Keratinocyte (primary cell): ENCODE measurements at regions not wholly inside any gene's neighbourhood (a gene's known extent, or its start where the extent isn't known, plus 50 kb on each side); places are given as distances from the start of the nearest gene placed in this dataset.

Source experiments
- DNase-seq: peaks from one replicate; pipeline ENCODE4 v3.0.0-alpha.2; 2011; ENCODE audit warnings: low read depth, missing footprints, low spot score
- FAIRE-seq: peaks from 2 replicates; lab custom pipeline; 2011; peaks lifted over from hg19 to GRCh38; lab: Jason Lieb, UNC
- H2AFZ ChIP-seq: 2 replicates; pipeline ENCODE4 v1.6.0; 2012; ENCODE audit warnings: low read length, control low read depth, inconsistent platforms; ENCODE audit not compliant: control insufficient read depth
- H3K27ac ChIP-seq: 2 replicates; pipeline ENCODE4 v1.5.1; 2011; ENCODE audit warnings: low read length; ENCODE audit not compliant: control insufficient read depth, insufficient read depth
- H3K27me3 ChIP-seq: 3 replicates; pipeline ENCODE4 v1.6.0; 2011; ENCODE audit warnings: low read length; ENCODE audit not compliant: control insufficient read depth, insufficient read depth; ENCODE audit errors: extremely low read depth
- H3K36me3 ChIP-seq, 2 experiments: 2 replicates in 1 of 2; 3 replicates in 1 of 2; pipeline ENCODE4 v1.5.1; 2011; ENCODE audit warnings: low read length in 2 of 2, mild to moderate bottlenecking in 1 of 2; ENCODE audit not compliant: control insufficient read depth in 2 of 2, insufficient read depth in 2 of 2; ENCODE audit errors: extremely low read depth in 1 of 2
- H3K4me1 ChIP-seq: 3 replicates; pipeline ENCODE4 v1.5.1; 2011; ENCODE audit warnings: low read length; ENCODE audit not compliant: control insufficient read depth, insufficient read depth; ENCODE audit errors: extremely low read depth
- H3K4me2 ChIP-seq: 3 replicates; pipeline ENCODE4 v1.6.0; 2011; ENCODE audit warnings: low read depth, low read length; ENCODE audit not compliant: control insufficient read depth, insufficient read depth; ENCODE audit errors: extremely low read depth
- H3K4me3 ChIP-seq, 3 experiments: fragments of 200-600 bp in 1 of 3; sonication (generic) in 1 of 3; 2 replicates in 2 of 3; 3 replicates in 1 of 3; pipeline ENCODE4 v1.5.1; 2011 to 2016; ENCODE audit warnings: low read length in 3 of 3, mild to moderate bottlenecking in 3 of 3, control low read depth in 2 of 3, inconsistent platforms in 1 of 3, low read depth in 1 of 3, mixed read lengths in 1 of 3, mixed run types in 1 of 3, moderate library complexity in 1 of 3; ENCODE audit not compliant: control insufficient read depth in 2 of 3, insufficient read depth in 2 of 3; ENCODE audit errors: extremely low read depth in 1 of 3
- H3K79me2 ChIP-seq: 2 replicates; pipeline ENCODE4 v1.6.0; 2012; ENCODE audit warnings: low read length; ENCODE audit not compliant: control insufficient read depth, insufficient read depth
- H3K9ac ChIP-seq: 3 replicates; pipeline ENCODE4 v1.6.0; 2011; ENCODE audit warnings: low read length; ENCODE audit not compliant: control insufficient read depth, insufficient read depth; ENCODE audit errors: extremely low read depth
- H3K9me1 ChIP-seq: 3 replicates; pipeline ENCODE4 v1.6.0; 2011; ENCODE audit warnings: low read length; ENCODE audit not compliant: control insufficient read depth, insufficient read depth; ENCODE audit errors: extremely low read depth
- H3K9me3 ChIP-seq: 2 replicates; pipeline ENCODE4 v1.5.1; 2012; ENCODE audit warnings: low read depth, low read length; ENCODE audit not compliant: control insufficient read depth
- H4K20me1 ChIP-seq: 3 replicates; pipeline ENCODE4 v1.6.0; 2011; ENCODE audit warnings: low read length; ENCODE audit not compliant: control insufficient read depth, insufficient read depth; ENCODE audit errors: extremely low read depth
- CTCF ChIP-seq, 3 experiments: IDR thresholded peaks in 1 of 3; conservative IDR thresholded peaks in 1 of 3; optimal IDR thresholded peaks in 1 of 3; 2 replicates in 2 of 3; 3 replicates in 1 of 3; pipeline versions ENCODE3 to v1.5.1; 2011; ENCODE audit warnings: low read length in 3 of 3, mild to moderate bottlenecking in 3 of 3, moderate library complexity in 2 of 3, control low read depth in 1 of 3, inconsistent platforms in 1 of 3; ENCODE audit not compliant: insufficient read depth in 2 of 3; ENCODE audit errors: extremely low read depth in 1 of 3
- EZH2 ChIP-seq: IDR thresholded peaks from one replicate; pipeline ENCODE4 v1.6.1; 2012; ENCODE audit warnings: inconsistent platforms, mild to moderate bottlenecking, low read length, moderate library complexity
- dilution Hi-C: fragments of 300-500 bp; cut with MboI; formaldehyde crosslinking; loops from one replicate; pipeline ENCODE4 v1.7.0; 2020; ENCODE audit warnings: low sequenced_read_pairs; ENCODE audit not compliant: extremely low pct_ligation_motif_present

GRCh38 chr3:124424396-124424795 lies 305.9 kb upstream of the UMPS start:
- peaks cover 13% of the 10 kb centered on the region for H3K4me1 ChIP-seq
- no peak for TF ChIP-seq CTCF (optimal IDR thresholded peaks at IDR 0.05 in 1 of 3, IDR thresholded peaks at IDR 0.05 in 1 of 3, conservative IDR thresholded peaks at IDR 0.05 in 1 of 3; ENCODE audit: extremely low read depth in 1 of 3, insufficient read depth in 2 of 3, low read length in 3 of 3)
- TF ChIP-seq EZH2 = no peak
- no peaks in the 10 kb centered on the region for H4K20me1 ChIP-seq
- no peaks in the 10 kb centered on the region for H3K9me3 ChIP-seq
- H3K27me3 ChIP-seq = peaks cover under 1% of the 10 kb centered on the region
- H3K4me2 ChIP-seq = no peak overlapping the region
- no peak overlapping the region for H3K9ac ChIP-seq
- H3K36me3 ChIP-seq = no peaks in the 10 kb centered on the region
- H2AFZ ChIP-seq = no peak overlapping the region
- no peak overlapping the region for H3K27ac ChIP-seq
- no peak for FAIRE-seq
- dilution Hi-C loops = no loop called here
- H3K9me1 ChIP-seq = no peaks in the 10 kb centered on the region
- no peak for DNase-seq
- H3K4me3 ChIP-seq = no peak overlapping the region
- H3K79me2 ChIP-seq = no peaks in the 10 kb centered on the region

- TF ChIP-seq CTCF (optimal IDR thresholded peaks at IDR 0.05 in 1 of 3, IDR thresholded peaks at IDR 0.05 in 1 of 3, conservative IDR thresholded peaks at IDR 0.05 in 1 of 3; ENCODE audit: extremely low read depth in 1 of 3, insufficient read depth in 2 of 3, low read length in 3 of 3) (no peak), EZH2 (no peak)
- Histone ChIP-seq H2AFZ (no peak overlapping the region), H3K4me2 (no peak overlapping the region), H3K9me1 (no peaks in the 10 kb centered on the region), H3K9me3 (no peaks in the 10 kb centered on the region), H3K36me3 (no peaks in the 10 kb centered on the region), H3K9ac (no peak overlapping the region), H3K27me3 (no peaks in the 10 kb centered on the region), H4K20me1 (no peaks in the 10 kb centered on the region), H3K79me2 (no peaks in the 10 kb centered on the region), H3K4me1 (peaks cover 22% of the 10 kb centered on the region), H3K27ac (no peak overlapping the region), H3K4me3 (no peak overlapping the region)
- FAIRE-seq (no peak), DNase-seq (no peak)
- dilution Hi-C loops = no loop called here
These were observed 304.3 kb upstream of the UMPS start for GRCh38 chr3:124425972-124426371.
